Ishikawa (cell line): ENCODE measurements at regions not wholly inside any gene's neighbourhood (a gene's known extent, or its start where the extent isn't known, plus 50 kb on each side); places are given as distances from the start of the nearest gene placed in this dataset.

ENCODE experiments used
- CEBPB ChIP-seq: IDR thresholded peaks from 2 replicates; pipeline ENCODE4 v1.6.1; 2012
- EGR1 ChIP-seq: IDR thresholded peaks from 2 replicates; pipeline ENCODE4 v1.6.1; 2012
- EP300 ChIP-seq: IDR thresholded peaks from 2 replicates; pipeline ENCODE4 v1.6.1; 2012; ENCODE audit warnings: borderline replicate concordance
- FOXM1 ChIP-seq: IDR thresholded peaks from 2 replicates; pipeline ENCODE4 v1.6.1; 2012; ENCODE audit warnings: low read depth, borderline replicate concordance
- MAX ChIP-seq: IDR thresholded peaks from 2 replicates; pipeline ENCODE4 v1.6.1; 2012
- RAD21 ChIP-seq: IDR thresholded peaks from 2 replicates; pipeline ENCODE4 v1.6.1; 2012; ENCODE audit warnings: low read depth
- REST ChIP-seq: IDR thresholded peaks from 2 replicates; pipeline ENCODE4 v1.6.1; 2012; ENCODE audit warnings: low read depth, mild to moderate bottlenecking
- TAF1 ChIP-seq: IDR thresholded peaks from 2 replicates; pipeline ENCODE4 v1.6.1; 2012; ENCODE audit warnings: low read depth, mild to moderate bottlenecking
- TCF12 ChIP-seq: IDR thresholded peaks from 2 replicates; pipeline ENCODE4 v1.6.1; 2012; ENCODE audit warnings: low read depth
- YY1 ChIP-seq: IDR thresholded peaks from 2 replicates; pipeline ENCODE4 v1.6.1; 2012; ENCODE audit warnings: low read depth
- ZBTB7A ChIP-seq: IDR thresholded peaks from 2 replicates; pipeline ENCODE4 v1.6.1; 2012; ENCODE audit warnings: low read depth

GRCh38 chr6:23690453-23691049, 435.5 kb upstream of the NRSN1 start:
- no peak for TF ChIP-seq RAD21
- no peak for TF ChIP-seq REST
- no peak for TF ChIP-seq TAF1
- TF ChIP-seq YY1 = no peak
- TF ChIP-seq CEBPB = no peak
- no peak for TF ChIP-seq MAX
- no peak for TF ChIP-seq EGR1
- no peak for TF ChIP-seq TCF12
- TF ChIP-seq FOXM1 = no peak
- no peak for TF ChIP-seq EP300
- no peak for TF ChIP-seq ZBTB7A
